ENCODE measurements at regions not wholly inside any gene's neighbourhood (a gene's known extent, or its start where the extent isn't known, plus 50 kb on each side); places are given as distances from the start of the nearest gene placed in this dataset.

DNA sequence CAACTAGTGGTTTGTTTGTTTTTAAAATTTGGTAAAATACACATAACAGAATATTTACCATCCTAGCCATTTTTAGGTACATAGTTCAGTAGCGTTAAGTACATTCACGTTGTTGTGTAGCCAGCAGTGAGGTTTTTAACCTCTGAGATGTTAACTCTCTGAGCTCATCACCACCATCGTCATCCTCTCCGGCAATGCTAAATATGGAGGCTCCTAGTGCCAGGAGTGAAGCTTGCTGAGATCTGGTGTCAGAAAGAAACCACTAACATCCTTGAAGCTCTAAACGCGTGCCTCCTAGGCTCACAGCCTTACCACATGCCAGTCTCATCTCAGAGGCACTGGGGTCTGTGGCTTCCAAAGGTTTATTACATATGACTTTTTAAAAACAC, 330.2 kb upstream of the B3GAT1 start:
- no peak overlapping the region for H3K27ac Mint-ChIP-seq (ENCODE audit: unreplicated experiment)
- H3K36me3 Mint-ChIP-seq (ENCODE audit: low read depth), result peaks cover 3% of the 10 kb centered on the region
- H3K27me3 Mint-ChIP-seq (ENCODE audit: low read depth), result no peaks in the 10 kb centered on the region
- H3K4me3 Mint-ChIP-seq (ENCODE audit: unreplicated experiment), result no peak overlapping the region
- no peak for DNase-seq (ENCODE audit: low spot score)
- TF ChIP-seq, protein P1, sequence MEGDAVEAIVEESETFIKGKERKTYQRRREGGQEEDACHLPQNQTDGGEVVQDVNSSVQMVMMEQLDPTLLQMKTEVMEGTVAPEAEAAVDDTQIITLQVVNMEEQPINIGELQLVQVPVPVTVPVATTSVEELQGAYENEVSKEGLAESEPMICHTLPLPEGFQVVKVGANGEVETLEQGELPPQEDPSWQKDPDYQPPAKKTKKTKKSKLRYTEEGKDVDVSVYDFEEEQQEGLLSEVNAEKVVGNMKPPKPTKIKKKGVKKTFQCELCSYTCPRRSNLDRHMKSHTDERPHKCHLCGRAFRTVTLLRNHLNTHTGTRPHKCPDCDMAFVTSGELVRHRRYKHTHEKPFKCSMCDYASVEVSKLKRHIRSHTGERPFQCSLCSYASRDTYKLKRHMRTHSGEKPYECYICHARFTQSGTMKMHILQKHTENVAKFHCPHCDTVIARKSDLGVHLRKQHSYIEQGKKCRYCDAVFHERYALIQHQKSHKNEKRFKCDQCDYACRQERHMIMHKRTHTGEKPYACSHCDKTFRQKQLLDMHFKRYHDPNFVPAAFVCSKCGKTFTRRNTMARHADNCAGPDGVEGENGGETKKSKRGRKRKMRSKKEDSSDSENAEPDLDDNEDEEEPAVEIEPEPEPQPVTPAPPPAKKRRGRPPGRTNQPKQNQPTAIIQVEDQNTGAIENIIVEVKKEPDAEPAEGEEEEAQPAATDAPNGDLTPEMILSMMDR (IDR thresholded peaks at IDR 0.05), result no peak
- no peaks in the 10 kb centered on the region for H3K4me1 Mint-ChIP-seq (ENCODE audit: low read depth)
- H3K9me3 Mint-ChIP-seq (ENCODE audit: low read depth), result peaks cover 14% of the 10 kb centered on the region

DNA sequence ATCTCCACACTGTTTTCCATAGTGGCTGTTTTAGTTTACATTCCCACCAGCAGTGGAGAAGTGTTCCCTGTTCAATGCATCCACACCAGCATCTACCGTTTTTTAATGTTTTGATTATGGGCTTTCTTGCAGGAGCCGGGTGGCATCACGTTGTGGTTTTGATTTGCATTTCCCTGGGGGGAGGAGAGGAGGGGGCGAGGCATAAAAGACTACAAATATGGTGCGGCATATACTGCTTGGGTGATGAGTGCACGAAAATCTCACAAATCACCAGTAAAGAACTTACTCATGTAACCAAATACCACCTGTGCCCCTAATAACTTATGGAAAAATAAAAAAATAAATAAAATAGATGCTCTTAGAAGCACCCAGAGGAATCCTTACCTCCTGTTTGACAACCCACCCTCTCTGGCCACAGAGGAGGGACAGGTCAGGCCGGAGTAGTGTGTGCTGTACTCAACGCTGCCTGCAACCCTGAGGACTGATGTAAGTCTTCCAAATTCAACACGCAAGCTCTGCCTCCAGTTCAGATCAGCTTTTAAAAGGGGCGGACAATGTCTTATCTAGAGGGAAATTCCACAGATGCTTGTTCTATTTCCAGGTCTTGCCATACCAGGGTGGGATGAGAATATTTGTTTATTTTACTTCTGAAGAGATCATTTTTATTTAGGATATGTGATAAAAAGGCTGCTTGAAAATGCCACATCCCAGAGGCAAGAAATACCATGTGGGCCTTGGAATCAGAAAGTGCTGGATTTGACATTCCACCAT, 329.6 kb upstream of the B3GAT1 start:
- Mint-ChIP-seq H3K4me3 (ENCODE audit: unreplicated experiment) (no peak overlapping the region), H3K27me3 (ENCODE audit: low read depth) (no peaks in the 10 kb centered on the region), H3K4me1 (ENCODE audit: low read depth) (peaks cover 2% of the 10 kb centered on the region), H3K36me3 (ENCODE audit: low read depth) (peaks cover 1% of the 10 kb centered on the region), H3K27ac (ENCODE audit: unreplicated experiment) (no peak overlapping the region), H3K9me3 (ENCODE audit: low read depth) (peaks cover 10% of the 10 kb centered on the region)
- DNase-seq (ENCODE audit: low spot score), result no peak
- TF ChIP-seq, protein P1 (IDR thresholded peaks at IDR 0.05), result no peak

DNA sequence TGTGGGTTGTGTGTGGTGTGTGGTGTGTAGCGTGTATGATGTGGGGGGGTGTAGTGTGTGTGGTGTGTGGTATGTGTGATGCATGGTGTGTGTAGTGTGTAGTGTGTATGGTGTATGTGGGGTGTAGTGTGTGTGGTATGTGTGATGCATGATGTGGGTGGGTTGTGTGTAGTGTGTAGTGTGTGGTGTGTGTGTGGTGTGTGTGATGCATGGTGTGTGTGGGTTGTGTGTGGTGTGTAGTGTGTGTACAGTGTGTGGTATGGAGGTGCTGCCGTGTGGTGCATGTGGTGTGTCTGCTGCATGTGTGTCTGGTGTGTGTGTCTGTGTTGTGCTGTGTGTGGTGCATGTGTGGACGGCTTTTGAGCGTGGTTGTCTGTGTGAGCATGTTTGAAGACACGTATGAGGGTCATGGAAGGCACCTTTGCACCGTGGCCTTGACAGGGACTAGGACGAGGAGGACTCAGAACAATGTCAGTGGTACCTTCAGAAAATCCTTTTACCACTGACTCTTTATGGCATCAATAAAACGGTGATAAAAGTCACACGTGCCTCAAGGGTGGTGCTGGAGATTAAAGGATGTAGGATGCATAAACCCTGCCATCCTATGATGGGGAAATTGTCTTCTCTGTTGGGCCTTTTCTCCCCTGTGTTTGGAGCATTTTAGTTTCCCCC, 328.7 kb upstream of the B3GAT1 start:
- no peak overlapping the region for H3K27ac Mint-ChIP-seq (ENCODE audit: unreplicated experiment)
- no peak overlapping the region for H3K4me3 Mint-ChIP-seq (ENCODE audit: unreplicated experiment)
- TF ChIP-seq, protein P1 (IDR thresholded peaks at IDR 0.05), result no peak
- H3K4me1 Mint-ChIP-seq (ENCODE audit: low read depth), result peaks cover 7% of the 10 kb centered on the region
- H3K27me3 Mint-ChIP-seq (ENCODE audit: low read depth), result no peaks in the 10 kb centered on the region
- no peaks in the 10 kb centered on the region for H3K36me3 Mint-ChIP-seq (ENCODE audit: low read depth)
- peaks cover 3% of the 10 kb centered on the region for H3K9me3 Mint-ChIP-seq (ENCODE audit: low read depth)
- DNase-seq (ENCODE audit: low spot score), result no peak

DNA sequence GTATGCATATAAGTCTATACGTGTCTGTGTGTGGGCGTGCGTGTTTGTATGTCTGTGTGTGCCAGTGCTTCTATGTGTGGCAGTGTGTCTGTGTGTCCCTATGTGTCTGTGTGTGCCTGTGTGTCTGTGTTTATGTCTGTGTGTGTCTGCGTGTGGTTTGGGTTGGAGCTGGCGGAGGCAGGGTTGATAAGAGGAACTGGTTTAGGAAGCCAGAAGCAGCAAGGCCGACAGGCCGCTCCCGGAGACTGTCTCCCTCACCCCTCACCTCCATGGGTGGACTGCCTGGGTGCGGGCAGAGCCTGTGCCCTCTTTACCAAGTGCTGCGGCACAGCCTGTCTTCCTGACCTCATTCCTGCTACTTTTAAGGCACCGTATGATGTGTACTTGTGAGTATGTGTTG, 327.1 kb upstream of the B3GAT1 start:
- no peak for DNase-seq (ENCODE audit: low spot score)
- TF ChIP-seq, protein P1 (IDR thresholded peaks at IDR 0.05), result no peak
- Mint-ChIP-seq H3K27me3 (ENCODE audit: low read depth) (no peaks in the 10 kb centered on the region), H3K4me1 (ENCODE audit: low read depth) (peaks cover 17% of the 10 kb centered on the region), H3K4me3 (ENCODE audit: unreplicated experiment) (no peak overlapping the region), H3K9me3 (ENCODE audit: low read depth) (no peaks in the 10 kb centered on the region), H3K27ac (ENCODE audit: unreplicated experiment) (no peak overlapping the region), H3K36me3 (ENCODE audit: low read depth) (no peaks in the 10 kb centered on the region)

DNA sequence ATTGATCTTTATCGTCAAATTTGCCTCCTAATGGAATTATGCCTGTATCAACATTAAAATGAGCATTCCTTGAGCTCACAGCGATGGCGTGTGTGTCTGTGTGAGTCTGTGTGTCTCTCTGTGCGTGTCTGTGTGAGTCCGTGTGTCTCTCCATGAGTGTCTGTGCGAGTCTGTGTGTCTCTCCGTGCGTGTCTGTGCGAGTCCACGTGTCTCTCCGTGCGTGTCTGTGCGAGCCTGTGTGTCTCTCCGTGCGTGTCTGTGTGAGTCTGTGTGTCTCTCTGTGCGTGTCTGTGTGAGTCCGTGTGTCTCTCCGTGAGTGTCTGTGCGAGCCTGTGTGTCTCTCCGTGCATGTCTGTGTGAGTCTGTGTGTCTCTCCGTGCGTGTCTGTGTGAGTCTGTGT, 326.5 kb upstream of the B3GAT1 start:
- Mint-ChIP-seq H3K4me3 (ENCODE audit: unreplicated experiment) (no peak overlapping the region), H3K9me3 (ENCODE audit: low read depth) (no peaks in the 10 kb centered on the region), H3K27ac (ENCODE audit: unreplicated experiment) (no peak overlapping the region), H3K36me3 (ENCODE audit: low read depth) (no peaks in the 10 kb centered on the region), H3K27me3 (ENCODE audit: low read depth) (no peaks in the 10 kb centered on the region), H3K4me1 (ENCODE audit: low read depth) (peaks cover 22% of the 10 kb centered on the region)
- no peak for DNase-seq (ENCODE audit: low spot score)
- TF ChIP-seq, protein P1 (IDR thresholded peaks at IDR 0.05), result no peak

All from chondrocyte (in vitro differentiated cells).